Prostate gland (tissue), 2 donors: ENCODE measurements at regions not wholly inside any gene's neighbourhood (a gene's known extent, or its start where the extent isn't known, plus 50 kb on each side); places are given as distances from the start of the nearest gene placed in this dataset.

ENCODE experiments used
- DNase-seq: peaks from one replicate; pipeline ENCODE4 v3.0.0-alpha.2; 2019; ENCODE audit warnings: low spot score
- H3K27ac ChIP-seq, 2 donors: fragments of 200-600 bp; sonication (generic); 2 replicates each; pipeline ENCODE4 v1.5.1; 2017 to 2019
- H3K27me3 ChIP-seq: fragments of 200-600 bp; sonication (generic); replicated peaks from 2 replicates; pipeline ENCODE4 v1.5.1; 2019; ENCODE audit not compliant: insufficient read depth
- H3K36me3 ChIP-seq, 2 donors: fragments of 200-600 bp; sonication (generic); 1 replicate in 1 of 2; 2 replicates in 1 of 2; pipeline versions ENCODE4 v1.5.1 to v1.8.1; 2017 to 2019
- H3K4me1 ChIP-seq: fragments of 200-600 bp; sonication (generic); replicated peaks from 2 replicates; pipeline ENCODE4 v1.5.1; 2019
- H3K4me3 ChIP-seq, 2 donors: fragments of 200-600 bp; sonication (generic); 2 replicates each; pipeline ENCODE4 v1.5.1; 2017 to 2019
- H3K9me3 ChIP-seq: fragments of 200-600 bp; sonication (generic); 2 replicates; pipeline ENCODE4 v1.5.1; 2017
- POLR2A ChIP-seq: fragments of 450-650 bp; IDR thresholded peaks from one replicate; pipeline ENCODE4 v1.6.1; 2016; ENCODE audit warnings: antibody characterized with exemption, mild to moderate bottlenecking
- POLR2AphosphoS5 ChIP-seq: sonication (generic); formaldehyde crosslinking; IDR thresholded peaks from one replicate; pipeline ENCODE4 v1.6.1; 2017; ENCODE audit warnings: antibody characterized with exemption
- WGBS: methylation state at CpG from one replicate; pipeline ENCODE4 v1.1.5; 2018; 5-methylcytosine and 5-hydroxymethylcytosine counted together
- intact Hi-C: fragments of 100-400 bp; cut with DNase I; formaldehyde crosslinking; loops from one replicate; pipeline ENCODE4 v1.14.2; 2022
- TF ChIP-seq, protein P1 (sequence below), 4 experiments: fragments of 200-600 bp in 2 of 4; fragments of 450-650 bp in 2 of 4; sonication (generic) in 2 of 4; IDR thresholded peaks; 1 replicate in 3 of 4; 2 replicates in 1 of 4; pipeline ENCODE4 v1.5.1; 2016 to 2019; ENCODE audit warnings: antibody characterized with exemption in 4 of 4, mild to moderate bottlenecking in 2 of 4, moderate library complexity in 2 of 4

DNA sequence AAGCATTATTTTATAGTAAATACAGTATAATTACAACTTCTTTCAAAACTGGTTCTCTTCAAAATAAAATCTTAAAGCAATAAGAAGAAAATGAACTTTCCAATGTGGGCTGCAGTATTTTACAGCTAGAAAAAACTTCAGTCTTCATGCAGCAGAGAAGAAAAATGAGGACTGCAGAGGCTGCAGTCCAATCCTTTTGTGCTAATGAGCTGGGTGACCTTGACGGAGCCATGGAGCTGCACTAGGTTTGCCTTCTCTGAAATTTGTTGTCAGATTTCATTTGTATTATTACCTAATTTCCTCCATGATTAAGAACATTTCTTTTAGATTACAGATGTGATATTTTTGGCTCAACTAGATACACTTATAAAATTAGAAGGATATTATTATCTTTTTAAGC lies 245.2 kb upstream of the ADAMTS3 start:
- DNase-seq, result no peak

DNA sequence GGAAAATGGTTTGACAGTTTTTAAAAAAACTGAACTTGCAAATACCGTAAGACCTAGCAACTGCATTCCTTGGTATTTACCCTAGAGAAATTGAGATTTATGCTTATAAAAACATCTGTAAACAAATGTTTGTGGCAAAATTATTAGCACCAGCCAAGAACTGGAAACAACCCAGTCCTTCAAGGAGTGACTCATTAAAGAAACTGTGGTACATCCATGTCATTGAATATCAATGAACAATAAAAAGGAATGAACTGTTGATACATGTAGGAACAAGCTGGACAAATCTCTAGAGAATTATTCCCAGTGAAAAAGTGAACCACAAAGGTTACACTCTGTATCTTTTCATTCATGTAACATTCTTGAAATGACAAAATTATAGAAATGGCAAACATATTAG lies 240.2 kb upstream of the ADAMTS3 start:
- Histone ChIP-seq H3K27ac (no peak overlapping the region), H3K36me3 (no peaks in the 10 kb centered on the region), H3K4me1 (no peaks in the 10 kb centered on the region), H3K4me3 (no peak overlapping the region), H3K27me3 (no peaks in the 10 kb centered on the region), H3K9me3 (no peaks in the 10 kb centered on the region)
- intact Hi-C loops, result no loop called here
- no peak for DNase-seq
- 50% methylated on average over 1 of the region's 1 CpG for WGBS
- TF ChIP-seq POLR2A (no peak), POLR2AphosphoS5 (no peak)
- TF ChIP-seq, protein P1, sequence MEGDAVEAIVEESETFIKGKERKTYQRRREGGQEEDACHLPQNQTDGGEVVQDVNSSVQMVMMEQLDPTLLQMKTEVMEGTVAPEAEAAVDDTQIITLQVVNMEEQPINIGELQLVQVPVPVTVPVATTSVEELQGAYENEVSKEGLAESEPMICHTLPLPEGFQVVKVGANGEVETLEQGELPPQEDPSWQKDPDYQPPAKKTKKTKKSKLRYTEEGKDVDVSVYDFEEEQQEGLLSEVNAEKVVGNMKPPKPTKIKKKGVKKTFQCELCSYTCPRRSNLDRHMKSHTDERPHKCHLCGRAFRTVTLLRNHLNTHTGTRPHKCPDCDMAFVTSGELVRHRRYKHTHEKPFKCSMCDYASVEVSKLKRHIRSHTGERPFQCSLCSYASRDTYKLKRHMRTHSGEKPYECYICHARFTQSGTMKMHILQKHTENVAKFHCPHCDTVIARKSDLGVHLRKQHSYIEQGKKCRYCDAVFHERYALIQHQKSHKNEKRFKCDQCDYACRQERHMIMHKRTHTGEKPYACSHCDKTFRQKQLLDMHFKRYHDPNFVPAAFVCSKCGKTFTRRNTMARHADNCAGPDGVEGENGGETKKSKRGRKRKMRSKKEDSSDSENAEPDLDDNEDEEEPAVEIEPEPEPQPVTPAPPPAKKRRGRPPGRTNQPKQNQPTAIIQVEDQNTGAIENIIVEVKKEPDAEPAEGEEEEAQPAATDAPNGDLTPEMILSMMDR (IDR thresholded peaks at IDR 0.05), result no peak

More for the DNA sequence above, 245.2 kb upstream of the ADAMTS3 start:
- Histone ChIP-seq H3K27me3 (no peaks in the 10 kb centered on the region), H3K4me1 (no peaks in the 10 kb centered on the region), H3K27ac (no peak overlapping the region), H3K36me3 (no peaks in the 10 kb centered on the region), H3K4me3 (no peak overlapping the region), H3K9me3 (no peaks in the 10 kb centered on the region)
- TF ChIP-seq POLR2AphosphoS5 (no peak), POLR2A (no peak)
- TF ChIP-seq, protein P1 (IDR thresholded peaks at IDR 0.05), result no peak
- intact Hi-C loops, result no loop called here
- WGBS, result 52% methylated on average over 1 of the region's 1 CpG

DNA sequence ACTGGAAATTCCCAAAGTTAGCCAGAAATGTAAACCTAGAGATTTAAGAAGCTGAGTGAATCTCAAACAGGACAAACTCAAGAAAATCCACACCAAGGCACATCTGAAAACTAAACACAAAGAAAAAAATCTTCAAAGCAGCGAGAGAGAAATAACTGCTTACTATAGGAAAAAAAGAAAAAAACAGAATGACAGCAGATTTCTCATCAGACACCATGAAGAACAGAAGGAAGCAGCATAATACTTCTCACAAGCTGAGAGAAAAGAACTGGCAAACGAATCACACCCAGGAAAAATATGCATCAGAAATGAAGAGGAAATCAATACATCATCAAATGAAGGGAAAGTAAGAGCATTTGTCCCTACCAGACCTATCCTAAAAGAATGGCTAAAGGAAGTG lies 236.3 kb upstream of the ADAMTS3 start:
- Histone ChIP-seq H3K36me3 (no peaks in the 10 kb centered on the region), H3K27me3 (no peaks in the 10 kb centered on the region), H3K9me3 (no peaks in the 10 kb centered on the region), H3K27ac (no peak overlapping the region), H3K4me3 (no peak overlapping the region), H3K4me1 (no peaks in the 10 kb centered on the region)
- DNase-seq, result no peak
- intact Hi-C loops, result no loop called here
- no peak for TF ChIP-seq POLR2A
- TF ChIP-seq, protein P1 (IDR thresholded peaks at IDR 0.05), result no peak
- no peak for TF ChIP-seq POLR2AphosphoS5
- 69% methylated on average over 2 of the region's 2 CpGs for WGBS

GRCh38 chr4:72797486-72797885 lies 228.5 kb upstream of the ADAMTS3 start:
- TF ChIP-seq POLR2AphosphoS5 (no peak), POLR2A (no peak)
- TF ChIP-seq, protein P1 (IDR thresholded peaks at IDR 0.05), result no peak
- no peak for DNase-seq
- no peak overlapping the region for H3K27ac ChIP-seq
- no peak overlapping the region for H3K4me3 ChIP-seq
- H3K4me1 ChIP-seq, result no peaks in the 10 kb centered on the region
- no peaks in the 10 kb centered on the region for H3K36me3 ChIP-seq
- intact Hi-C loops, result no loop called here
- WGBS, result 73% methylated on average over 1 of the region's 1 CpG
- H3K27me3 ChIP-seq, result no peaks in the 10 kb centered on the region
- H3K9me3 ChIP-seq, result no peaks in the 10 kb centered on the region

GRCh38 chr4:72791054-72791453 lies 222.0 kb upstream of the ADAMTS3 start:
- Histone ChIP-seq H3K4me1 (no peaks in the 10 kb centered on the region), H3K9me3 (no peaks in the 10 kb centered on the region), H3K4me3 (no peak overlapping the region), H3K36me3 (no peaks in the 10 kb centered on the region), H3K27me3 (no peaks in the 10 kb centered on the region), H3K27ac (no peak overlapping the region)
- TF ChIP-seq POLR2AphosphoS5, result no peak
- TF ChIP-seq, protein P1 (IDR thresholded peaks at IDR 0.05), result no peak
- no peak for TF ChIP-seq POLR2A
- no peak for DNase-seq
- 83% methylated on average over 2 of the region's 2 CpGs for WGBS
- intact Hi-C loops, result no loop called here
